A673 (cell line): ENCODE measurements at regions not wholly inside any gene's neighbourhood (a gene's known extent, or its start where the extent isn't known, plus 50 kb on each side); places are given as distances from the start of the nearest gene placed in this dataset.

Experiments
- BruUV-seq: library from RNA; stranded (reverse); fragments of 400-500 nt; replicated peaks from 2 replicates; lab custom pipeline; 2021; lab: Mats Ljungman, UMichigan
- CTCF ChIA-PET: fragments of 300-600 bp; sonication (Branson Sonifier 250); formaldehyde crosslinking; loops from one replicate; lab custom pipeline; 2022; ENCODE audit warnings: antibody characterized with exemption; lab: Charles Lee
- POLR2A ChIA-PET: fragments of 300-600 bp; sonication (Branson Sonifier 250); formaldehyde crosslinking; loops from one replicate; lab custom pipeline; 2022; ENCODE audit warnings: antibody characterized with exemption; ENCODE audit not compliant: low non-redundant PET; lab: Charles Lee
- DNase-seq: peaks from one replicate; pipeline ENCODE4 v3.0.0-alpha.2; 2015; ENCODE audit warnings: low spot score
- H3K27ac ChIP-seq: fragments of 200-600 bp; sonication (generic); 2 replicates; pipeline ENCODE4 v1.5.1; 2016; ENCODE audit warnings: mixed run types, low read depth, mild to moderate bottlenecking, mixed read lengths, antibody characterized with exemption, low read length; ENCODE audit not compliant: poor library complexity, severe bottlenecking
- H3K27me3 ChIP-seq: fragments of 200-600 bp; sonication (generic); replicated peaks from 2 replicates; pipeline ENCODE4 v1.6.1; 2017; ENCODE audit warnings: mixed run types, low read depth, mild to moderate bottlenecking, mixed read lengths, antibody characterized with exemption, low read length; ENCODE audit not compliant: insufficient read depth, poor library complexity
- H3K36me3 ChIP-seq: fragments of 200-600 bp; sonication (generic); 2 replicates; pipeline ENCODE4 v1.6.1; 2016; ENCODE audit warnings: mixed run types, mild to moderate bottlenecking, mixed read lengths, antibody characterized with exemption, low read length; ENCODE audit not compliant: insufficient read depth, poor library complexity, severe bottlenecking
- H3K4me1 ChIP-seq: fragments of 200-600 bp; sonication (generic); 2 replicates; pipeline ENCODE4 v1.6.1; 2017; ENCODE audit warnings: mixed run types, mild to moderate bottlenecking, mixed read lengths, antibody characterized with exemption, low read length; ENCODE audit not compliant: insufficient read depth, poor library complexity, severe bottlenecking
- H3K4me3 ChIP-seq: fragments of 200-600 bp; sonication (generic); 2 replicates; pipeline ENCODE4 v1.5.1; 2016; ENCODE audit warnings: low read depth, mixed run types, mild to moderate bottlenecking, mixed read lengths, low read length; ENCODE audit not compliant: poor library complexity, severe bottlenecking
- H3K9me3 ChIP-seq: fragments of 200-600 bp; sonication (generic); 2 replicates; pipeline ENCODE4 v1.6.1; 2016; ENCODE audit warnings: mixed run types, low read depth, mild to moderate bottlenecking, mixed read lengths, antibody characterized with exemption, low read length; ENCODE audit not compliant: poor library complexity, severe bottlenecking
- EZH2 ChIP-seq: fragments of 200-600 bp; sonication (generic); IDR thresholded peaks from 2 replicates; pipeline ENCODE4 v1.6.1; 2017; ENCODE audit warnings: borderline replicate concordance, low read depth, mild to moderate bottlenecking, mixed read lengths, antibody characterized with exemption, low read length; ENCODE audit not compliant: poor library complexity, severe bottlenecking
- intact Hi-C: fragments of 100-400 bp; cut with micrococcal nuclease; formaldehyde crosslinking; loops from one replicate; pipeline ENCODE4 v1.10.0; 2022; ENCODE audit not compliant: unreplicated experiment
- TF ChIP-seq, protein P1 (sequence below): fragments of 300-800, 200-600 bp; sonication (generic); conservative IDR thresholded peaks from 2 replicates; pipeline ENCODE4 v1.5.1; 2017; ENCODE audit warnings: low read depth, mild to moderate bottlenecking, antibody characterized with exemption, low read length, moderate library complexity, mixed read lengths

- POLR2A ChIA-PET = no interaction called here
- Histone ChIP-seq H3K9me3 (no peaks in the 10 kb centered on the region), H3K27ac (no peak overlapping the region), H3K36me3 (no peaks in the 10 kb centered on the region), H3K4me3 (no peak overlapping the region), H3K27me3 (peaks cover 37% of the 10 kb centered on the region), H3K4me1 (peaks cover 11% of the 10 kb centered on the region)
- BruUV-seq = no TSS peak
- CTCF ChIA-PET = no interaction called here
- intact Hi-C loops = no loop called here
- no peak for DNase-seq
- TF ChIP-seq, protein P1, sequence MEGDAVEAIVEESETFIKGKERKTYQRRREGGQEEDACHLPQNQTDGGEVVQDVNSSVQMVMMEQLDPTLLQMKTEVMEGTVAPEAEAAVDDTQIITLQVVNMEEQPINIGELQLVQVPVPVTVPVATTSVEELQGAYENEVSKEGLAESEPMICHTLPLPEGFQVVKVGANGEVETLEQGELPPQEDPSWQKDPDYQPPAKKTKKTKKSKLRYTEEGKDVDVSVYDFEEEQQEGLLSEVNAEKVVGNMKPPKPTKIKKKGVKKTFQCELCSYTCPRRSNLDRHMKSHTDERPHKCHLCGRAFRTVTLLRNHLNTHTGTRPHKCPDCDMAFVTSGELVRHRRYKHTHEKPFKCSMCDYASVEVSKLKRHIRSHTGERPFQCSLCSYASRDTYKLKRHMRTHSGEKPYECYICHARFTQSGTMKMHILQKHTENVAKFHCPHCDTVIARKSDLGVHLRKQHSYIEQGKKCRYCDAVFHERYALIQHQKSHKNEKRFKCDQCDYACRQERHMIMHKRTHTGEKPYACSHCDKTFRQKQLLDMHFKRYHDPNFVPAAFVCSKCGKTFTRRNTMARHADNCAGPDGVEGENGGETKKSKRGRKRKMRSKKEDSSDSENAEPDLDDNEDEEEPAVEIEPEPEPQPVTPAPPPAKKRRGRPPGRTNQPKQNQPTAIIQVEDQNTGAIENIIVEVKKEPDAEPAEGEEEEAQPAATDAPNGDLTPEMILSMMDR = no peak
- no peak for TF ChIP-seq EZH2
Observed at GRCh38 chr3:160154033-160154432, 71.2 kb upstream of the C3orf80 start.

DNA sequence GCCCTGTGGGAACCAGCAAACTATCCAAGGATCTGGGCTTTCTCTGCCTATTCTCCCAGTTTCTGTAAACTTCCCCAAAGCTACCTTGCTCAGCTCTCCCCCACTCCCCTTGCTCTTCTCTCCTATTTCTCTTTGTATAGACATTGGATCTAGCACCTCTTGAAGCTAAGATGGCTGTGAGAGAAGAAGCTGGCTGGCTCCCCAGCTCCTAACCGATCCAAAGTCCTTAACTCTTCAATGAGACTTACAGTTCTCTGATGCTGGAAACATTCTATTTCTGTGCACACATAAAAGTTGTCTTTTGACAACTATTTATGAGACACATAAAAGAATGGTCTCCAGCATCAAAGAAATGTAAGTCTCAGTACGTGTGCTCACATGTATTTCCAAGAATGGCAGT, 70.6 kb upstream of the C3orf80 start:
- DNase-seq = no peak
- no TSS peak for BruUV-seq
- Histone ChIP-seq H3K9me3 (no peaks in the 10 kb centered on the region), H3K36me3 (no peaks in the 10 kb centered on the region), H3K4me3 (no peak overlapping the region), H3K27me3 (peaks cover 37% of the 10 kb centered on the region), H3K27ac (no peak overlapping the region), H3K4me1 (peaks cover 7% of the 10 kb centered on the region)
- CTCF ChIA-PET = no interaction called here
- intact Hi-C loops = no loop called here
- TF ChIP-seq, protein P1 = no peak
- TF ChIP-seq EZH2 = no peak
- POLR2A ChIA-PET = no interaction called here

- Histone ChIP-seq H3K4me3 (no peak overlapping the region), H3K9me3 (no peaks in the 10 kb centered on the region), H3K27ac (no peak overlapping the region), H3K27me3 (peaks cover 23% of the 10 kb centered on the region), H3K4me1 (no peaks in the 10 kb centered on the region), H3K36me3 (no peaks in the 10 kb centered on the region)
- no peak for TF ChIP-seq EZH2
- TF ChIP-seq, protein P1 = no peak
- CTCF ChIA-PET = no interaction called here
- POLR2A ChIA-PET = no interaction called here
- BruUV-seq = no TSS peak
- no peak for DNase-seq
- intact Hi-C loops = loop anchor here (5.0 kb wide), 1 partner anchor 125 kb away; no protein-coding TSS in a partner anchor
Observed at GRCh38 chr3:160157321-160157720, 67.9 kb upstream of the C3orf80 start.
